PFSK-1 (cell line): ENCODE measurements at regions not wholly inside any gene's neighbourhood (a gene's known extent, or its start where the extent isn't known, plus 50 kb on each side); places are given as distances from the start of the nearest gene placed in this dataset.

Experiments
- FOXP2 ChIP-seq: optimal IDR thresholded peaks from 2 replicates; pipeline ENCODE3; 2011; ENCODE audit warnings: borderline replicate concordance, control low read depth, inconsistent platforms; ENCODE audit not compliant: insufficient read depth; ENCODE audit errors: extremely low read length, extremely low read depth
- POLR2AphosphoS5 ChIP-seq: IDR thresholded peaks from 2 replicates; pipeline ENCODE4 v1.6.1; 2012; ENCODE audit warnings: low read depth, mild to moderate bottlenecking, control low read depth, low read length, moderate library complexity
- REST ChIP-seq, 2 experiments: IDR thresholded peaks; 2 replicates each; pipeline versions ENCODE4 v1.6.1 to v1.8.0; 2011 to 2012; ENCODE audit warnings: low read depth in 2 of 2, low read length in 2 of 2, control low read depth in 1 of 2, inconsistent platforms in 1 of 2, mild to moderate bottlenecking in 1 of 2, moderate library complexity in 1 of 2; ENCODE audit not compliant: insufficient read depth in 1 of 2
- SIN3A ChIP-seq: IDR thresholded peaks from 2 replicates; pipeline ENCODE4 v1.6.1; 2012; ENCODE audit warnings: mild to moderate bottlenecking, low read length, moderate library complexity, borderline replicate concordance; ENCODE audit not compliant: insufficient read depth
- TAF1 ChIP-seq: IDR thresholded peaks from 2 replicates; pipeline ENCODE4 v1.6.1; 2012; ENCODE audit warnings: low read length, control low read depth, borderline replicate concordance; ENCODE audit not compliant: insufficient read depth

GRCh38 chr15:62519900-62520299 lies 354.8 kb upstream of the C2CD4B start:
- no peak for TF ChIP-seq POLR2AphosphoS5
- TF ChIP-seq SIN3A: no peak
- no peak for TF ChIP-seq FOXP2
- TF ChIP-seq REST (IDR thresholded peaks at IDR 0.05; ENCODE audit: insufficient read depth in 1 of 2, low read depth in 2 of 2, low read length in 2 of 2): no peak
- TF ChIP-seq TAF1: no peak

DNA sequence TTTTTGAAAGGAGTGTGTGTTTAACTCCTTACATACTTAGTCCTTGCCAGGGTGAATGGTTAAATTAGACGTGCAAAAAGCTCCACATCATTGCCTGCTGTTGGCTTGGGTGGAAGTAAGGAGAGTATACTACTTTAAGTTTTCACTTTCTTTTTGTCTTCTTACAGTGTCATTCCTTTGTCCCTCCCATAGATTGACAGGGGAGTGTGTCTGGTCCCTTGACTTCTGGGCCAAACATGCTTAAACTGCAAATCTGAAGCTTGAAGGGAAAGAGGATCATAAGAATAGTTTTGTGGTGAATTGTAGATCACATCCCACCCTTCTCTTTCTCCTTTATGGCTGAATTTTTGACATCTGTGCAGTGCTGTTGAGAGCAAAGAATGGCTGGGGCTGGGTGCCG lies 355.8 kb upstream of the C2CD4B start:
- no peak for TF ChIP-seq TAF1
- TF ChIP-seq SIN3A: no peak
- no peak for TF ChIP-seq FOXP2

- TF ChIP-seq REST (IDR thresholded peaks at IDR 0.05; ENCODE audit: insufficient read depth in 1 of 2, low read depth in 2 of 2, low read length in 2 of 2) (no peak), SIN3A (no peak), POLR2AphosphoS5 (no peak), FOXP2 (no peak)
Observed at GRCh38 chr15:62521396-62521795, 356.3 kb upstream of the C2CD4B start.

- TF ChIP-seq FOXP2: no peak
- no peak for TF ChIP-seq SIN3A
- no peak for TF ChIP-seq REST (IDR thresholded peaks at IDR 0.05; ENCODE audit: insufficient read depth in 1 of 2, low read depth in 2 of 2, low read length in 2 of 2)
- TF ChIP-seq TAF1: no peak
- TF ChIP-seq POLR2AphosphoS5: no peak
Observed at GRCh38 chr15:62524848-62525247, 359.8 kb upstream of the C2CD4B start.

- TF ChIP-seq TAF1: no peak
- TF ChIP-seq FOXP2: no peak
- no peak for TF ChIP-seq REST (IDR thresholded peaks at IDR 0.05; ENCODE audit: insufficient read depth in 1 of 2, low read depth in 2 of 2, low read length in 2 of 2)
- TF ChIP-seq POLR2AphosphoS5: no peak
- no peak for TF ChIP-seq SIN3A
Observed at GRCh38 chr15:62527387-62527786, 362.3 kb upstream of the C2CD4B start.
